Gastroesophageal sphincter (tissue), 3 donors: ENCODE measurements at regions not wholly inside any gene's neighbourhood (a gene's known extent, or its start where the extent isn't known, plus 50 kb on each side); places are given as distances from the start of the nearest gene placed in this dataset.

Source experiments
- POLR2A ChIP-seq, 2 donors: fragments of 450-650 bp; IDR thresholded peaks; one replicate each; pipeline ENCODE4 v1.6.1; 2017; ENCODE audit warnings: antibody characterized with exemption in 2 of 2, mild to moderate bottlenecking in 2 of 2, moderate library complexity in 1 of 2
- POLR2AphosphoS5 ChIP-seq: sonication (generic); formaldehyde crosslinking; IDR thresholded peaks from one replicate; pipeline ENCODE4 v1.6.1; 2017; ENCODE audit warnings: antibody characterized with exemption
- TF ChIP-seq, protein P1 (sequence below), 4 experiments: fragments of 200-600 bp in 2 of 4; fragments of 450-650 bp in 2 of 4; sonication (generic) in 1 of 4; IDR thresholded peaks; one replicate each; pipeline ENCODE4 v1.5.1; 2017 to 2019; ENCODE audit warnings: antibody characterized with exemption in 4 of 4, mild to moderate bottlenecking in 2 of 4, moderate library complexity in 2 of 4

DNA sequence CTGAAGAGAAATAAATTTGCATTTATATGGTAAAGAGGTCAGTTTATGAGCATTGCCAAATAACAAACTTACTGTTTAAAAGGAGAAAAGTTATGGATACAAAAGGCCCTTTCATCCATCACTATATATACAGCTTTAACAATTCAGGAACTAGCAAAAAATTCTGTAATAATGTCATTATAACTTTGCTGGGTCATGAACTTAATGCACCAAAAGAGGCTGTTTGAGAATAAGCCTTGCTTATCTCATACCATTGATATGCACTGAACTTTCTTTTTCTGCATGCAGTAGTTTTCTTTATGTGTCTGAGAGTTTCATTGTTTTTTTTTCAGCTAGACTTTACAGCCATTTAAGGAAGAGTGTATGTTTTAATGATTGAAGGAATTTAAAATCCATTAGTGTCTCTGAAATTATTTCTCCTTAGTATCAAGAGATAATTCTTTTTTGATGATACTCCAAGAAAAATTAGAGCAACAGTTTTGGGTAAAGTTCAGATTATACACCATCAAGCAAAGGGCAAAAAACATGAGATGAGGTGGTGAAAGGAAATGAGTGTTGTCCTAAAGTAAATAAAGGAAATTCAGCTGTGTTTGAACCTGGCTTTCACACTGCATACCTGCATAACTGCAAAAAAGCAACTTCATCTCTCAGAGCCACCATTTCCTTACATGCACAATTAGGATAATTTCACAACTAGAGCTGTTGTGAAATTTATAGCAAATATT is 188.2 kb upstream of the ANO3 start:
- TF ChIP-seq POLR2A (IDR thresholded peaks at IDR 0.05): no peak
- TF ChIP-seq, protein P1, sequence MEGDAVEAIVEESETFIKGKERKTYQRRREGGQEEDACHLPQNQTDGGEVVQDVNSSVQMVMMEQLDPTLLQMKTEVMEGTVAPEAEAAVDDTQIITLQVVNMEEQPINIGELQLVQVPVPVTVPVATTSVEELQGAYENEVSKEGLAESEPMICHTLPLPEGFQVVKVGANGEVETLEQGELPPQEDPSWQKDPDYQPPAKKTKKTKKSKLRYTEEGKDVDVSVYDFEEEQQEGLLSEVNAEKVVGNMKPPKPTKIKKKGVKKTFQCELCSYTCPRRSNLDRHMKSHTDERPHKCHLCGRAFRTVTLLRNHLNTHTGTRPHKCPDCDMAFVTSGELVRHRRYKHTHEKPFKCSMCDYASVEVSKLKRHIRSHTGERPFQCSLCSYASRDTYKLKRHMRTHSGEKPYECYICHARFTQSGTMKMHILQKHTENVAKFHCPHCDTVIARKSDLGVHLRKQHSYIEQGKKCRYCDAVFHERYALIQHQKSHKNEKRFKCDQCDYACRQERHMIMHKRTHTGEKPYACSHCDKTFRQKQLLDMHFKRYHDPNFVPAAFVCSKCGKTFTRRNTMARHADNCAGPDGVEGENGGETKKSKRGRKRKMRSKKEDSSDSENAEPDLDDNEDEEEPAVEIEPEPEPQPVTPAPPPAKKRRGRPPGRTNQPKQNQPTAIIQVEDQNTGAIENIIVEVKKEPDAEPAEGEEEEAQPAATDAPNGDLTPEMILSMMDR (IDR thresholded peaks at IDR 0.05): no peak
- no peak for TF ChIP-seq POLR2AphosphoS5
